Bronchial epithelial cell (primary cell): ENCODE measurements at regions not wholly inside any gene's neighbourhood (a gene's known extent, or its start where the extent isn't known, plus 50 kb on each side); places are given as distances from the start of the nearest gene placed in this dataset.

Experiments
- DNase-seq: peaks from one replicate; pipeline ENCODE4 v3.0.0-alpha.2; 2010; ENCODE audit warnings: low read depth
- FAIRE-seq: peaks from 2 replicates; lab custom pipeline; 2011; peaks lifted over from hg19 to GRCh38; lab: Jason Lieb, UNC
- H3K27me3 ChIP-seq: 2 replicates; pipeline ENCODE4 v1.5.1; 2011; ENCODE audit warnings: low read length; ENCODE audit not compliant: control insufficient read depth, insufficient read depth
- H3K36me3 ChIP-seq: 2 replicates; pipeline ENCODE4 v1.5.1; 2011; ENCODE audit warnings: low read length; ENCODE audit not compliant: control insufficient read depth, insufficient read depth
- H3K4me3 ChIP-seq: 2 replicates; pipeline ENCODE4 v1.5.1; 2011; ENCODE audit warnings: mild to moderate bottlenecking, low read depth, low read length, control low read depth
- CTCF ChIP-seq: IDR thresholded peaks from 2 replicates; pipeline ENCODE4 v1.5.1; 2011; ENCODE audit warnings: mild to moderate bottlenecking, moderate library complexity, low read length, control low read depth, inconsistent platforms; ENCODE audit not compliant: insufficient read depth, severe bottlenecking

DNA sequence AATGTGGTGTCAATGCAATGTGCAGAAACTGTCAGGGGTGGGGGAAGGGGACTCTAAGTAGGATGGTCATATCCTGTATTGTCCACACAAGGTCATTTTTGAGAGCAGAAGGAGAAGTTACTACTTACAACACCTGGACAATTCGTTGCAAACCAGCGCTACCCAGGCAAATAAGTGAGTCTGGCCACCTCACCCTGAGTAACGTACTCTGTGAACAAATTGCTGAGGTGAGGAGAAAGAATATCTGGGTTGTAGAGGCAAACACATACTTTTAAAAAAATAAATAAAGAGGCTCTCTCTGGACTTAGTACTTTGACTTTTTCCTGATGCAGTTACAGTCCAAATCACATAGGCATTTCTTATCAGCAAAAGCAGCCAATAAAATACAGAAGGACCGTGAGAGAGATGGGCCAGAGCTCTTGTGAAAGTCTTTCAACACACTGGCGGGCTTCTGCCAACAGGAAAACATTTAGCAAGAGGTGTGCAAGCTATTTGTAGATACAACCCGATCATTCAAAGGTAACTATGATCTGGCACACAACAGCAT is 268.2 kb upstream of the ID2 start:
- no peak for FAIRE-seq
- DNase-seq, result no peak
- no peak for TF ChIP-seq CTCF
- H3K27me3 ChIP-seq, result no peaks in the 10 kb centered on the region
- H3K36me3 ChIP-seq, result no peaks in the 10 kb centered on the region
- no peak overlapping the region for H3K4me3 ChIP-seq

GRCh38 chr2:8414946-8415879 is 266.6 kb upstream of the ID2 start:
- DNase-seq, result no peak
- no peak for FAIRE-seq
- H3K36me3 ChIP-seq, result no peaks in the 10 kb centered on the region
- no peaks in the 10 kb centered on the region for H3K27me3 ChIP-seq
- H3K4me3 ChIP-seq, result no peak overlapping the region
- TF ChIP-seq CTCF, result no peak

DNA sequence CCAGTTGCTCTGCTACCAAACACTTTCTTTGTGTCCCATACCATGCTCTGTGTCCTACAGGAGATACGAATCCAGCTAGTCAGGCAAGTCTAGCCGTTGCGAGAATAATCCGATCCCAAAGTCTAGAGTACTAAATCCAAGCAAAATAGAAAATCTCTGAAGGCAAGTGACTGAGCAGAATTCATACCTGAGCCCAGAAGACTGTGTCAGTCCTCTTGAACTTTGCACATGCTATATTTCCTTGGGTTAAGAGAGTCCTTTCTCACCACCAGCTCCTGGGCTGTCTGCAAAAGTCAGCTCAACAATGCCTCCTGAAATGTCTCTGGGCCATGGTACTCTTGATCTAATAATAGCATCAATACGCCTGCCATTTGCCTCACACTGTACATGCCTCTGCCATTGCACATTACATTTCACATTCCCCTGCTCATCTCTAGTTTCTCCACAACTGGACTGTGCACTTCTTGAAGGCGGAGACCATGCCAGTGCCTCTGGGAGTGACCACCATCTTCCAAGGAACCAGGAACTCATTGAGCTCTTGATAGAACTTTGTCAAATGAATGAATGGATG is 265.8 kb upstream of the ID2 start:
- TF ChIP-seq CTCF, result no peak
- FAIRE-seq (no peak), DNase-seq (no peak)
- H3K36me3 ChIP-seq, result no peaks in the 10 kb centered on the region
- H3K27me3 ChIP-seq, result no peaks in the 10 kb centered on the region
- no peak overlapping the region for H3K4me3 ChIP-seq

- TF ChIP-seq CTCF, result no peak
- H3K27me3 ChIP-seq, result no peaks in the 10 kb centered on the region
- DNase-seq, result no peak
- FAIRE-seq, result no peak
- H3K36me3 ChIP-seq, result no peaks in the 10 kb centered on the region
- no peak overlapping the region for H3K4me3 ChIP-seq
These were observed 264.7 kb upstream of the ID2 start for GRCh38 chr2:8416849-8417832.

- Histone ChIP-seq H3K4me3 (no peak overlapping the region), H3K27me3 (no peaks in the 10 kb centered on the region), H3K36me3 (no peaks in the 10 kb centered on the region)
- DNase-seq (no peak), FAIRE-seq (no peak)
- TF ChIP-seq CTCF, result no peak
These were observed 263.1 kb upstream of the ID2 start for GRCh38 chr2:8418721-8419120.
